Transverse colon (tissue), 4 donors: ENCODE measurements at regions not wholly inside any gene's neighbourhood (a gene's known extent, or its start where the extent isn't known, plus 50 kb on each side); places are given as distances from the start of the nearest gene placed in this dataset.

Source experiments
- CTCF ChIP-seq, 5 experiments: fragments of 200-600 bp in 3 of 5; fragments of 450-650 bp in 2 of 5; sonication (generic) in 3 of 5; IDR thresholded peaks; 1 replicate in 2 of 5; 2 replicates in 3 of 5; pipeline ENCODE4 v1.5.1; 2016 to 2017; ENCODE audit warnings: antibody characterized with exemption in 5 of 5, inconsistent platforms in 3 of 5, mild to moderate bottlenecking in 2 of 5, moderate library complexity in 1 of 5
- POLR2AphosphoS5 ChIP-seq, 3 donors: sonication (generic); formaldehyde crosslinking; IDR thresholded peaks; one replicate each; pipeline ENCODE4 v1.6.1; 2016; ENCODE audit warnings: antibody characterized with exemption in 3 of 3

- TF ChIP-seq POLR2AphosphoS5 (IDR thresholded peaks at IDR 0.05) (no peak), CTCF (IDR thresholded peaks at IDR 0.05) (no peak)
Observed at GRCh38 chr4:107253579-107254068, 217.5 kb upstream of the DKK2 start.
